ENCODE measurements at regions not wholly inside any gene's neighbourhood (a gene's known extent, or its start where the extent isn't known, plus 50 kb on each side); places are given as distances from the start of the nearest gene placed in this dataset.

GRCh38 chr5:109483395-109483971 lies 73.7 kb upstream of the PJA2 start:
- no peak for DNase-seq (ENCODE audit: low spot score)
- no peaks in the 10 kb centered on the region for H3K79me2 ChIP-seq (ENCODE audit: low read depth)
- H4K20me1 ChIP-seq (ENCODE audit: low read depth): no peaks in the 10 kb centered on the region
- Mint-ChIP-seq H3K9me3 (peaks cover 5% of the 10 kb centered on the region), H3K36me3 (no peaks in the 10 kb centered on the region), H3K4me3 (no peak overlapping the region), H3K4me1 (no peaks in the 10 kb centered on the region), H3K27me3 (ENCODE audit: insufficient read depth, low read depth) (peaks cover 8% of the 10 kb centered on the region), H3K27ac (no peak overlapping the region)
- H3F3A ChIP-seq (ENCODE audit: low read depth): no peaks in the 10 kb centered on the region
- no peak overlapping the region for H3K4me2 ChIP-seq
- no peak for TF ChIP-seq CTCF (IDR thresholded peaks at IDR 0.05)
- no peak for TF ChIP-seq EZH2phosphoT487 (IDR thresholded peaks at IDR 0.05)
- no peak for TF ChIP-seq EZH2 (IDR thresholded peaks at IDR 0.05)
- H3K27ac ChIP-seq: no peak overlapping the region
- H3K4me1 ChIP-seq: no peaks in the 10 kb centered on the region
- H3K9ac ChIP-seq: no peak overlapping the region
- no peak overlapping the region for H3K4me3 ChIP-seq
- no peaks in the 10 kb centered on the region for H3K9me3 ChIP-seq (ENCODE audit: low read depth)
- H2AFZ ChIP-seq (replicated peaks): no peak overlapping the region
- no peaks in the 10 kb centered on the region for H3K27me3 ChIP-seq
- no peaks in the 10 kb centered on the region for H3K36me3 ChIP-seq

DNA sequence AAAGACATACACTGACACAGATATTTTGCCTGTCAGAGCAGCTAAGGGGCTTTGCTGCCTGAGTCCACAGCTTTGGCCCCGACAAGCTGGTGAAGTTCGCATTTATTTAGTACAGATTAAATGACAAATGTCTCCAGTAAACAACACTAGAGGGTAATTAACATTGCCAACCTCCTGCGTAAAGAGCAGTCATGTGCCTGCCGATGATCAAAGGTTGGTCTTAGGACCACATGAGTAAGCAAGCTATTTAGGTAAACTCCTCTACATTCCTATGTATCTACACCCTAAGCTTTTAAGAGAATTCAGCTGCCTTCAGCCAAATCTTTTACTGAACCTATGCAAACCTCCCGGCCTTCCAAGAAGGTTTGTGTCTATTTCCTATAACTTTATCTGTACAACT lies 73.0 kb upstream of the PJA2 start:
- Histone ChIP-seq H3F3A (ENCODE audit: low read depth) (no peaks in the 10 kb centered on the region), H3K9me3 (ENCODE audit: low read depth) (no peaks in the 10 kb centered on the region), H3K36me3 (no peaks in the 10 kb centered on the region), H2AFZ (replicated peaks) (no peak overlapping the region), H3K4me3 (no peak overlapping the region), H3K9ac (no peak overlapping the region), H3K27me3 (no peaks in the 10 kb centered on the region), H3K4me2 (no peak overlapping the region), H3K27ac (no peak overlapping the region), H3K4me1 (no peaks in the 10 kb centered on the region), H4K20me1 (ENCODE audit: low read depth) (no peaks in the 10 kb centered on the region), H3K79me2 (ENCODE audit: low read depth) (no peaks in the 10 kb centered on the region)
- no peaks in the 10 kb centered on the region for H3K4me1 Mint-ChIP-seq
- peak overlapping the region; percentile 21 for H3K27ac Mint-ChIP-seq
- H3K36me3 Mint-ChIP-seq: no peaks in the 10 kb centered on the region
- no peak overlapping the region for H3K4me3 Mint-ChIP-seq
- TF ChIP-seq EZH2 (IDR thresholded peaks at IDR 0.05) (no peak), EZH2phosphoT487 (IDR thresholded peaks at IDR 0.05) (no peak), CTCF (IDR thresholded peaks at IDR 0.05) (no peak)
- peaks cover 3% of the 10 kb centered on the region for H3K9me3 Mint-ChIP-seq
- no peak for DNase-seq (ENCODE audit: low spot score)
- H3K27me3 Mint-ChIP-seq (ENCODE audit: insufficient read depth, low read depth): peaks cover 8% of the 10 kb centered on the region

GRCh38 chr5:109479260-109479860 lies 69.6 kb upstream of the PJA2 start:
- Mint-ChIP-seq H3K36me3 (no peaks in the 10 kb centered on the region), H3K4me1 (no peaks in the 10 kb centered on the region), H3K4me3 (no peak overlapping the region), H3K27ac (no peak overlapping the region), H3K27me3 (ENCODE audit: insufficient read depth, low read depth) (no peaks in the 10 kb centered on the region), H3K9me3 (no peaks in the 10 kb centered on the region)
- no peaks in the 10 kb centered on the region for H3K27me3 ChIP-seq
- H3K36me3 ChIP-seq: no peaks in the 10 kb centered on the region
- no peak overlapping the region for H2AFZ ChIP-seq (replicated peaks)
- peak; percentile 5 for DNase-seq (ENCODE audit: low spot score)
- no peak overlapping the region for H3K4me3 ChIP-seq
- H4K20me1 ChIP-seq (ENCODE audit: low read depth): no peaks in the 10 kb centered on the region
- H3K9ac ChIP-seq: no peak overlapping the region
- no peak overlapping the region for H3K4me2 ChIP-seq
- H3K9me3 ChIP-seq (ENCODE audit: low read depth): no peaks in the 10 kb centered on the region
- no peaks in the 10 kb centered on the region for H3F3A ChIP-seq (ENCODE audit: low read depth)
- H3K4me1 ChIP-seq: no peaks in the 10 kb centered on the region
- no peak overlapping the region for H3K27ac ChIP-seq
- TF ChIP-seq CTCF (IDR thresholded peaks at IDR 0.05) (peak; percentile 72), EZH2 (IDR thresholded peaks at IDR 0.05) (no peak), EZH2phosphoT487 (IDR thresholded peaks at IDR 0.05) (no peak)
- no peaks in the 10 kb centered on the region for H3K79me2 ChIP-seq (ENCODE audit: low read depth)
